DMS114 treated with DMSO at 0.1 percent for 48 hours (cell line): ENCODE measurements at regions not wholly inside any gene's neighbourhood (a gene's known extent, or its start where the extent isn't known, plus 50 kb on each side); places are given as distances from the start of the nearest gene placed in this dataset.

Experiments
- DNase-seq: peaks from one replicate; lab custom pipeline; 2025; ENCODE audit not compliant: unreplicated experiment; lab: John Stamatoyannopoulos, UW

- no peak for DNase-seq
These were observed 673.8 kb upstream of the SALL3 start for GRCh38 chr18:78305789-78306188.

- no peak for DNase-seq
These were observed 670.3 kb upstream of the SALL3 start for GRCh38 chr18:78309307-78309706.

GRCh38 chr18:78309924-78310323 is 669.7 kb upstream of the SALL3 start:
- no peak for DNase-seq

GRCh38 chr18:78319264-78319663 is 660.4 kb upstream of the SALL3 start:
- no peak for DNase-seq

GRCh38 chr18:78319961-78320360 is 659.7 kb upstream of the SALL3 start:
- DNase-seq, result no peak

- DNase-seq, result no peak
These were observed 658.2 kb upstream of the SALL3 start for GRCh38 chr18:78321402-78321801.

GRCh38 chr18:78323453-78324197 is 656.0 kb upstream of the SALL3 start:
- no peak for DNase-seq

GRCh38 chr18:78327643-78328042 is 652.0 kb upstream of the SALL3 start:
- no peak for DNase-seq

GRCh38 chr18:78330766-78331165 is 648.9 kb upstream of the SALL3 start:
- no peak for DNase-seq

GRCh38 chr18:78352910-78353309 is 626.7 kb upstream of the SALL3 start:
- DNase-seq, result no peak

- DNase-seq, result no peak
These were observed 617.4 kb upstream of the SALL3 start for GRCh38 chr18:78362198-78362597.

- DNase-seq, result no peak
These were observed 615.8 kb upstream of the SALL3 start for GRCh38 chr18:78363556-78364387.

- DNase-seq, result no peak
These were observed 615.1 kb upstream of the SALL3 start for GRCh38 chr18:78364388-78364960.

- DNase-seq, result no peak
These were observed 611.6 kb upstream of the SALL3 start for GRCh38 chr18:78367996-78368395.

GRCh38 chr18:78368726-78369125 is 610.9 kb upstream of the SALL3 start:
- DNase-seq, result no peak

GRCh38 chr18:78376046-78376445 is 603.6 kb upstream of the SALL3 start:
- DNase-seq, result no peak

- no peak for DNase-seq
These were observed 601.2 kb upstream of the SALL3 start for GRCh38 chr18:78378403-78378802.

GRCh38 chr18:78378983-78379382 is 600.6 kb upstream of the SALL3 start:
- no peak for DNase-seq

- DNase-seq, result no peak
These were observed 589.2 kb upstream of the SALL3 start for GRCh38 chr18:78390348-78390951.

GRCh38 chr18:78390952-78391348 is 588.7 kb upstream of the SALL3 start:
- DNase-seq, result no peak

- no peak for DNase-seq
These were observed 586.3 kb upstream of the SALL3 start for GRCh38 chr18:78393086-78393862.
